Left lobe of liver (tissue), 2 donors: ENCODE measurements at regions not wholly inside any gene's neighbourhood (a gene's known extent, or its start where the extent isn't known, plus 50 kb on each side); places are given as distances from the start of the nearest gene placed in this dataset.

ENCODE experiments used
- ATAC-seq: fragments of 200-7000 bp; cut with Tn5 transposase; one replicate; pipeline ENCODE4 v1.9.1; 2020; ENCODE audit warnings: mild to moderate bottlenecking, moderate library complexity
- DNase-seq: peaks from one replicate; pipeline ENCODE4 v3.0.0-alpha.2; 2020; ENCODE audit warnings: low spot score
- donor health status: DM: no; HTN: no; CAD: no; lungs with moderate emphysema.
- donor health status: DM: no; HTN: yes; CAD: no.

DNA sequence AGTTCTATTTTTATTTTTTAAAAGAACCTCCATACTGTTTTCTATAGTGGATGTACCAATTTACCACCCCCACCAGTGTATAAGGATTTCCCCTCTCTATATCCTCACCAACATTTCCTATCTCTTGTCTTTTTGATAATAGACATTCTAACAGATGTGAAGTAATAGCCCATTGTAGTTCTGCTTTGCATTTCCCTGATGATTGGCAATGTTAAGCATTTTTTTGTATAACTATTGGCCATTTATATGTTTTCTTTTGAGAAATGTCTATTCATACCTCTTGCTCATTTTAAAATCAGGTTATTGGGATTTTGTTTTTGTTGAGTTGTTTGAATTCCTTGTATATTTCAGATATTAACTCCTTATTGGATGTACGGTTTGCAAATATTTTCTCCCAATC lies 251.1 kb upstream of the HTR2C start:
- DNase-seq: no peak
- no peak for ATAC-seq

DNA sequence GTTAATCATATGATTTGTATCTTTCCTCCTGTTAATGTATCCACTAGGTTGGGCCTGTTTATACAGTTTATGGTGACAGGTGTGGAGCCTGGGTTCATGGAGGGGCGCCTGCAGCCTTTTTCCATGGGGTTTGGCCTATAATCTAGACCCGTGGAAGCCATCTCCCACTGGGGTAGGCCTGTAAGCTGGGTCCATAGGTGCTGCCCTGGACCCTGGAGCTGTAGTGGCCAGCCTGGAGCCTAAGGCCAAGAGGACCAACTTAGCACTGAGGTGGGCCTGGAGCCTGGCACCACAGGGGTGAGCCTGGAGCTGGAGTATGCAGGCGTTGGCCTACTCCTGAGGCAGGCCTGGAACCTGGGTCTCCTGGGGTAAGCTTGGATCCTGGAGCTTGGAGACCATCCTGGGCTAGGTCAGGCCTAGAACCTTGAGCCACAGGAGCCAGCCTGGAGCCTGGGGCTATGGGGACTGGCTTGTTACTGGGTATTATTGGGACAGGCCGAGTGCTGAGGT lies 249.4 kb upstream of the HTR2C start:
- DNase-seq (no peak), ATAC-seq (no peak)

DNA sequence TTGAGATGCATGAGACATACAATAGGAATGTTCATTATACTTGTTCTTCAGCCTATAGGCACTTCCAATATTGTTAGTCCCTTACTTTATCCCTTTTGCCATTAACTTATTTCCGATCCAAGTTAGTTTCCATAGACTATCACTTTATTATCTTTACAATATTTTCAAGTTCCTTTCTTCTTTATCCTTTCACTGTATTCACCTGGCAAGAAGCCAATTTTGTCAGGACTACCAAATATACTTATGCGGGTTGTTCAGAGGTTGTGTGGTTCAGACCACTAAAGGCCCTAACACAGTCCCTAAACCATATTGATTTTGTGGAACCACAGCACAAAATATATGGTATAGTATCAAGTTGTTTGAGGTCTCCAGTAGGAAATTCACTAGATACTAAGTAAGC lies 245.0 kb upstream of the HTR2C start:
- no peak for ATAC-seq

DNA sequence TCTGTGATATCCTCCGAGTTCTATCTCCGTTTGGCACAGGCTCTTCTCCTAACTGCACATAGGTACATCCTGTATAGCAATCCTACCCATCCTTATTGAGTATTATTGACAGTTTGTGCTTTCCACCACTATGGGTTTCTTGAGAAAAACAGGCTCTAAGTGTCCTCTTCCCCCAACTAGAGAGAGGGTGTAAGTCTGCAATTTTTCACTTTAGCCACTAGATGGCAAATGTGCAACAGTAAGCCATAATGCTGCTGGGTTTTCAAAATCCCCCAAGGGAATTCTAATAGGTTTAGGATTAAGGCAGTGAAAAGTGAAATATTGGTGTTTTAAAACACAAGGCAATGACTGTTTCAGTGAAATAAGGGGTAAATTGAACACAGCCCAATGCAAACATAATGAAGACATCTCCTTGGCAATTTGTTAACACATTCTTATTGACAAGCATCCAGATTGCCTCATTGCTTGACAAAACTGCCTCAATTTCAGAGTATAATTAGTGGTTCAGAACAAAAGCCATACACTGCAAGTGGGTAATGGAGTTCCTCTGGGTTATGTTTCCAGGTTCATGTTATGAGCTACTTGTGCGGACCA lies 239.0 kb upstream of the HTR2C start:
- DNase-seq: no peak
- ATAC-seq: peak; percentile 62

More for the DNA sequence above, 245.0 kb upstream of the HTR2C start:
- DNase-seq: no peak

DNA sequence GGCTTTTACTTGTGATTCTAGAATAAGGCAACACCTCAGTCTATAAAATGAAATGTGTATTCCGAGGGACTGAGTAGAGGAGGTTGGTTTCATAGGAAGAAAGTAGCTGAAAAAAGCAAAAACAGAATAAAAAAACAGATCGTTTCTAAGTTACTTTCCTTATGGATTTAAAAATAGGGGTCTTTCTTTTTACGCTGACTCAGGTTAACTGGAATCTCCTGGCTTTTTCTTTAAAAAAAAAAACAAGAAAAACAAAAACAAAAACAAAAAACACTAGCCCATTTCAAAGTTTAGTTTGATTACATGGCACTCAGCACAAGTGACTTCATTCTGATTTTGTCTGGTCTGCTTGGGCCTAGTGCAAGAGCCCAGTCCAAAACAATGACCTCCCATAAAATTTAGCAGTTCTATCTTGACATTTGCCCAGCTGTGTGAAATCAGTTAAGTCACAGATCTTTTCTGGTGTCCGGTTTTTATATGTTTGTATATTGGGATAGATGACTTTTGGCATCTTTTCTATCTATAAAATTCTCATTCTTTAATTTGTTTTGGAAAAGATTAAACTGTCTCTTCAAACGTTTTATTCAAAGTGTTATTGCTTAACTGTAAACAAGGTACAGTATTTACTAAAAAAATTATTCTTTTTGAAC lies 222.7 kb upstream of the HTR2C start:
- DNase-seq: no peak

DNA sequence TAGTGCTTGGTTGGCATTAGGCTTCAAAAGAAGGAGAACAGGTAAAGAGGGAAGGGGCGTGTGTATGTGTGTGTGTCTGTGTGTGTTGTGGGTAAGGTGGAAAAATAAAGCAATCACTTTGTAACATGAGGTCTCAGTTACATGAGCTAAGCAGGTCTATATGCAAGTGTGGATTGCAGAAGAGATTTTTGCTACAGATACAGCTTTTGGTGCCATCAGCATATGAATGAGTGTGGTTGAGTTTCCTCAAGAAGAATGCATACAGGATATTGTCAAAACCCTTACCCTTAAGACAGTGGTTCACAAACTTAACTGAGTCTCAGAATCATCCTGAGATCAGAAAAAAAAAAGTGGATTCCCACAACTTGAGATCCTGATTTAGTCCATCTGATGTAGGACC lies 220.5 kb upstream of the HTR2C start:
- ATAC-seq (no peak), DNase-seq (no peak)

More for the DNA sequence above, 222.7 kb upstream of the HTR2C start:
- no peak for ATAC-seq

DNA sequence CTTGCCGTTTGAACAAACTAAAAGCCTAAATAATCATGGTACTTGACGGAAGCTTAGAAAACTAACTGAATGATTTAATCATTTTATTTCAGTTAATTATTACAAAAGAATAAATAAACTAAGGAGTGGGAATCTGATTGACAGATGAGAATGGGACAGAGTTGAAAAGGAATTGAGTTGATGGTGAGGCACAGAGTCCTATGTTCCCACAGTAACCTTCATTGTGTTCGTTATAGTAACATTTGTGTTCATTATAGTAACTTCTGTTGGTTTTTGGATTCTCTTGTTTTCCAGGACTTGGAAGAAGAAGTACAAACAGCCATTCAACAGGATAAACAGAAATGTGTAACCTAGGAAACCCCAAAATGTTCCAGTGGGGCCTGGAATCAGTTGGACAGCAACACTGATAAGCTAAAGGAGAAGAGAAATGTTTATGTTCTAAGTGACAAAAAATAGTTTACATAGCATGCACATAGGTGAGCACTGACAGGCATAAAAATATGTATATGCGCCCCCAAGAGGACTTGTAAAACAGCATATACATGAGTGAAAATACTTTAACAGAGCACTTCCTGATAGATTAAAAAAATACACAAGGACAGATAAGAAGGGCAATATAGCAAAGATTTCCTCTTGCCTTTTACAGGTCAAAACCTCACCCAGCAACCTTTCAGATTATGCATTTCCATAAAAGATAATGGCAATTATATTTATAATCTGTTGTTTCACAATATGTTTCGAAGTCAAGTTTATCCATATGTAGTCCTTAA lies 218.6 kb upstream of the HTR2C start:
- ATAC-seq (no peak), DNase-seq (no peak)

DNA sequence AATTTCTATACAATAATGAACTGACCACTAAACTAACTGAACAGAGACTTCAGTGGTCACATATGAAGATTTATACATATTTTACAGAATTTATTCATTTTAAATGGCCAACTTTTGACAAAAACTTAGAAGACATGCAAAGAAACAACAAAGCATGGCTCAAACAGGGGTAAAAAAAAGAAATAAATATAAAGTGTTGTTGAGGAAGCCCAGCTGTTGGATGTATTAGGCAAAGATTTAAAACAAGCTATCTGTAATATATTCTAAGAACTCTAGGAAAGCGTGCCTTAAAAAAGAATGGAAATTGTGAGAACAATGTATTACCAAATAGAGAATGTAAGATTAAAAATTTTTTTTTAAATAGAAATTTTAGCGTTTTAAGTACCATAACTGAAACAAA lies 210.9 kb upstream of the HTR2C start:
- DNase-seq (no peak), ATAC-seq (no peak)

DNA sequence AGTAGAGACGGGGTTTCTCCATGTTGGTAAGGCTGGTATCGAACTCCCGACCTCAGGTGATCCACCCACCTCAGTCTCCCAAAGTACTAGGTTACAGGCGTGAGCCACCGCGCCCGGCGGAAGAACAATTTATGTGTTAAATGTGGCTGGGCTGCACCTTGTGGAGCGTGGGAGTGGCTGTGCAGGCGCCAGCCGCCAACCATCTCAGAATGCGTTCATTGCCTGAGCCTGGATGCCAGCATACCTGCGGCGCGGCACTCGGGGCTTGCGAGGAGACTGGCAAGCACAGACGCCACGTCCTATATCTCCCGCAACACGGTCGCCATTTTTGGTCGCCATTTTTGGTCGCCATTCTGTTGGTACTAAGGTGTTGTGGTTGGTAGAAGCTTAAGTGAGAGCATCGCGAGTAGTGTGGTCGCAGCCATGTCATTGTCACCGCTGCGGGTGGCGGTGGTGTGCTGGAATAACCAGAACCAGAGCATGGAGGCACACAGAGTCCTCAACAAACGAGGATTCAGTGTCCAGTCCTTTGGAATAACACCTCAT lies 193.6 kb upstream of the HTR2C start:
- DNase-seq (no peak), ATAC-seq (no peak)
